ENCODE measurements at regions not wholly inside any gene's neighbourhood (a gene's known extent, or its start where the extent isn't known, plus 50 kb on each side); places are given as distances from the start of the nearest gene placed in this dataset.

GRCh38 chr3:105277656-105278055, 89.1 kb upstream of the ALCAM start:
- TF ChIP-seq CTCF (IDR thresholded peaks at IDR 0.05) (no peak), POLR2AphosphoS5 (IDR thresholded peaks at IDR 0.05; ENCODE audit: insufficient read depth in 1 of 2, low read depth in 1 of 2) (no peak), POLR2A (IDR thresholded peaks at IDR 0.05) (no peak)
- Histone ChIP-seq H3K4me1 (no peaks in the 10 kb centered on the region), H3K9me3 (no peaks in the 10 kb centered on the region), H3K27ac (no peak overlapping the region), H3K36me3 (no peaks in the 10 kb centered on the region), H3K4me3 (no peak overlapping the region), H3K27me3 (no peaks in the 10 kb centered on the region)
- intact Hi-C loops (cut with DNase I): no loop called here
- no peak for DNase-seq (ENCODE audit: extremely low spot score in 2 of 2)

DNA sequence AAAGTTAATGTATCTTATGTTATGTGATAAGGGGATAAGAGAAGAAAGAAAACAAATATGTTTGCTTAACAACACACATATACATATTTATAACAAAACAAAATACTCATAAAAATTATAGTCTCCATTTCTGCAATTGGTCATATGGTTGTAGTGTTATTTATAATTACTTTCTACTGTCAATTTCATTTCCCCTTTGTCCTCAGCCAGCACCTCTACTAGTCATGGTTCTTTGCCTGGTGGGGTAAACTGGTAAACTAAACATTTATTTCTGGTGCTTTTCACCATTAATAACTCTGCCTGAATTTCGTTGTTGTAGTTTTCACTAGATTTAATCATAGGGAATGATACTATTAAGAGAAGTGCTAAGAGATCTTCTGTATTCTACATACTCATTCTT, 88.0 kb upstream of the ALCAM start:
- H3K4me1 ChIP-seq: no peaks in the 10 kb centered on the region
- no peaks in the 10 kb centered on the region for H3K9me3 ChIP-seq
- H3K36me3 ChIP-seq: no peaks in the 10 kb centered on the region
- intact Hi-C loops (cut with DNase I): no loop called here
- H3K27ac ChIP-seq: no peak overlapping the region
- TF ChIP-seq POLR2A (IDR thresholded peaks at IDR 0.05) (no peak), CTCF (IDR thresholded peaks at IDR 0.05) (no peak)
- H3K27me3 ChIP-seq: no peaks in the 10 kb centered on the region
- H3K4me3 ChIP-seq: no peak overlapping the region
- DNase-seq (ENCODE audit: extremely low spot score in 2 of 2): no peak

DNA sequence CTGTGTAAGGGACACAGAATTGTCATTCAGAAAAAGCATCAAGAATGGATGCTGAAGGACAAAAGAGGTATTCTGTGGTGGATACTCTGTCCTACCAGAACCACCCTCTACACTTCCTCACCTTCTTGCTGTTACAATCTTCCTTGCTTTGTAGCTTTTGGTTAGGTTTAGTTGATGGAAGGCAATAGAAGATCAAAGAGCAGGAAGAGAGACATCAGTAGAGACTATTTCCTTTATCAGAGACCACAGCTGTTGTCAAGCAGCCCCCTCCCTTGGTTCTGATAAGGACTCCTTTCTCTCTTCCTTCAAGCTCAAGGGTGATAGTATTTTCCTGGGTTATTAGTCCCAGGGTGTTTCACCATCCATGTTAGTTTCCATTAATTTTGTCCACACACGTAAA, 84.7 kb upstream of the ALCAM start:
- TF ChIP-seq POLR2AphosphoS5 (IDR thresholded peaks at IDR 0.05; ENCODE audit: insufficient read depth in 1 of 2, low read depth in 1 of 2): no peak
- no peak overlapping the region for H3K4me3 ChIP-seq
- no peaks in the 10 kb centered on the region for H3K9me3 ChIP-seq
- no peak overlapping the region for H3K27ac ChIP-seq
- no peaks in the 10 kb centered on the region for H3K36me3 ChIP-seq
- no peak for DNase-seq (ENCODE audit: extremely low spot score in 2 of 2)
- intact Hi-C loops (cut with DNase I): no loop called here
- no peaks in the 10 kb centered on the region for H3K27me3 ChIP-seq
- no peaks in the 10 kb centered on the region for H3K4me1 ChIP-seq

GRCh38 chr3:105284876-105285275, 81.8 kb upstream of the ALCAM start:
- H3K27me3 ChIP-seq: no peaks in the 10 kb centered on the region
- no peak for TF ChIP-seq POLR2AphosphoS5 (IDR thresholded peaks at IDR 0.05; ENCODE audit: insufficient read depth in 1 of 2, low read depth in 1 of 2)
- TF ChIP-seq CTCF (IDR thresholded peaks at IDR 0.05): no peak
- TF ChIP-seq POLR2A (IDR thresholded peaks at IDR 0.05): no peak
- intact Hi-C loops (cut with DNase I): no loop called here

DNA sequence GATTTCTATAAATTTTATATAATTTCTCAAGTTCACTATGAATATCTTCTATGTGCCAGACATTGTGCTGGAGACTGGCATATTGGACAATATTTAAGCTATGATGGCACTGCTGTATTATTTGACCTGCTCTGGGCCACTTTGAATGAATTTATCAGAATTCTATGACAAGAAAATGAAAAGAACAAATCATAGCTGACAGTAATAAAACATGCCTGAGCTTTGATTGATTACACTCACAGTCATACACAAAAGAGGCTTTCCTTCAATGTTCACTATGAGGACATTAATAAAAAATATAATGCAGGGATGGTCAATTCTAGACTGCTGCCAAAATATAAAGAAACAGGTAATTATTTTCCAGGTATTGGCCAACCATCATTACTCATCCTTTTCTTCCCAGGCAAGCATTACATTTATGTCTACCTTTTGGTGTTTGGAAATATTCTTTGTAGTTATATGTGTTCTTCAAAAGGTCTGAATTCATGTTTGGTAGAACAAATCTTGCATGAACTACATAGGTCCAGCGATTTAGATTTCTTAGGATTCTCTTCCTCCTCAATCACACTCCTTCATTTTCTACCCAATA, 81.0 kb upstream of the ALCAM start:
- TF ChIP-seq POLR2AphosphoS5 (IDR thresholded peaks at IDR 0.05; ENCODE audit: insufficient read depth in 1 of 2, low read depth in 1 of 2) (no peak), CTCF (IDR thresholded peaks at IDR 0.05) (no peak), POLR2A (IDR thresholded peaks at IDR 0.05) (no peak)
- Histone ChIP-seq H3K4me3 (no peak overlapping the region), H3K27ac (no peak overlapping the region), H3K9me3 (no peaks in the 10 kb centered on the region), H3K36me3 (no peaks in the 10 kb centered on the region), H3K27me3 (no peaks in the 10 kb centered on the region), H3K4me1 (no peaks in the 10 kb centered on the region)
- no peak for DNase-seq (ENCODE audit: extremely low spot score in 2 of 2)
- intact Hi-C loops (cut with DNase I): no loop called here

More at GRCh38 chr3:105284876-105285275, 81.8 kb upstream of the ALCAM start:
- Histone ChIP-seq H3K4me1 (no peaks in the 10 kb centered on the region), H3K27ac (no peak overlapping the region), H3K4me3 (no peak overlapping the region), H3K9me3 (no peaks in the 10 kb centered on the region), H3K36me3 (no peaks in the 10 kb centered on the region)
- DNase-seq (ENCODE audit: extremely low spot score in 2 of 2): no peak
